ENCODE measurements at regions not wholly inside any gene's neighbourhood (a gene's known extent, or its start where the extent isn't known, plus 50 kb on each side); places are given as distances from the start of the nearest gene placed in this dataset.

DNA sequence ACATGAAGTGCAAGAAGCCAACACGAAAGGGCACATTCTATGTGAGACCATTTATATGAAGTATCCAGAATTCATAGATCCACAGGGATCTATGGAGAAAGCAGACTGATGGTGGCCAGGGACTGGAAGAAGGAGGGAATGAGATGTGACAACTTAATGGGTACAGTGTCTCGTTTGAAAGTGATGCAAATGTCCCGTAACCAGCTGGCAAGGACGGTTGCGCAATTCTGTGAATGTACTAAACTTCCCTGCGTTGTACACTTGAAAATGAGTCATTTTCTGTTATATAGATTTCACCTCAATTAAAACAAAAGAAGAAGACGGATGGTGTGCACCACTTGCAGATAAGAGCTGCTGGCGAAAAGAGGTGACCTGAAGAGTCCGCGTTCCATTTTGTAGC lies 861.1 kb downstream of the TYW1 start:
- TF ChIP-seq, protein P1, sequence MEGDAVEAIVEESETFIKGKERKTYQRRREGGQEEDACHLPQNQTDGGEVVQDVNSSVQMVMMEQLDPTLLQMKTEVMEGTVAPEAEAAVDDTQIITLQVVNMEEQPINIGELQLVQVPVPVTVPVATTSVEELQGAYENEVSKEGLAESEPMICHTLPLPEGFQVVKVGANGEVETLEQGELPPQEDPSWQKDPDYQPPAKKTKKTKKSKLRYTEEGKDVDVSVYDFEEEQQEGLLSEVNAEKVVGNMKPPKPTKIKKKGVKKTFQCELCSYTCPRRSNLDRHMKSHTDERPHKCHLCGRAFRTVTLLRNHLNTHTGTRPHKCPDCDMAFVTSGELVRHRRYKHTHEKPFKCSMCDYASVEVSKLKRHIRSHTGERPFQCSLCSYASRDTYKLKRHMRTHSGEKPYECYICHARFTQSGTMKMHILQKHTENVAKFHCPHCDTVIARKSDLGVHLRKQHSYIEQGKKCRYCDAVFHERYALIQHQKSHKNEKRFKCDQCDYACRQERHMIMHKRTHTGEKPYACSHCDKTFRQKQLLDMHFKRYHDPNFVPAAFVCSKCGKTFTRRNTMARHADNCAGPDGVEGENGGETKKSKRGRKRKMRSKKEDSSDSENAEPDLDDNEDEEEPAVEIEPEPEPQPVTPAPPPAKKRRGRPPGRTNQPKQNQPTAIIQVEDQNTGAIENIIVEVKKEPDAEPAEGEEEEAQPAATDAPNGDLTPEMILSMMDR (IDR thresholded peaks at IDR 0.05; ENCODE audit: borderline replicate concordance, extremely low read depth, low read length, poor library complexity, severe bottlenecking): no peak
- TF ChIP-seq EZH2 (IDR thresholded peaks at IDR 0.05; ENCODE audit: borderline replicate concordance, low read depth, low read length, severe bottlenecking): no peak

Data from DND-41 (cell line).